Astrocyte (in vitro differentiated cells and primary cell): ENCODE measurements at regions not wholly inside any gene's neighbourhood (a gene's known extent, or its start where the extent isn't known, plus 50 kb on each side); places are given as distances from the start of the nearest gene placed in this dataset.

ENCODE experiments used
- DNase-seq: peaks from one replicate; pipeline ENCODE4 v3.0.0-alpha.2; 2010; ENCODE audit warnings: low read depth
- FAIRE-seq: peaks from 2 replicates; lab custom pipeline; 2011; peaks lifted over from hg19 to GRCh38; lab: Jason Lieb, UNC
- H2AFZ ChIP-seq: 2 replicates; pipeline ENCODE4 v1.6.0; 2012; ENCODE audit warnings: low read depth, low read length, inconsistent platforms
- H3K27ac ChIP-seq: 2 replicates; pipeline ENCODE4 v1.5.1; 2011; ENCODE audit warnings: low read depth, low read length, inconsistent platforms
- H3K27me3 ChIP-seq: 2 replicates; pipeline ENCODE4 v1.6.0; 2011; ENCODE audit warnings: low read length, inconsistent platforms; ENCODE audit not compliant: insufficient read depth
- H3K36me3 ChIP-seq: 2 replicates; pipeline ENCODE4 v1.5.1; 2011; ENCODE audit warnings: low read length, inconsistent platforms; ENCODE audit not compliant: insufficient read depth
- H3K4me1 ChIP-seq: 2 replicates; pipeline ENCODE4 v1.5.1; 2011; ENCODE audit warnings: low read length, inconsistent platforms; ENCODE audit not compliant: insufficient read depth
- H3K4me2 ChIP-seq: 2 replicates; pipeline ENCODE4 v1.6.0; 2012; ENCODE audit warnings: low read length, inconsistent platforms
- H3K4me3 ChIP-seq: 2 replicates; pipeline ENCODE4 v1.5.1; 2011; ENCODE audit warnings: low read depth, mild to moderate bottlenecking, low read length, inconsistent platforms; ENCODE audit not compliant: insufficient read depth
- H3K79me2 ChIP-seq: 2 replicates; pipeline ENCODE4 v1.6.0; 2012; ENCODE audit warnings: mild to moderate bottlenecking, low read length, inconsistent platforms; ENCODE audit not compliant: insufficient read depth
- H3K9ac ChIP-seq: 2 replicates; pipeline ENCODE4 v1.6.0; 2012; ENCODE audit warnings: mild to moderate bottlenecking, low read length, inconsistent platforms
- H3K9me3 ChIP-seq: 2 replicates; pipeline ENCODE4 v1.5.1; 2012; ENCODE audit warnings: low read depth, mild to moderate bottlenecking, low read length, inconsistent platforms; ENCODE audit not compliant: insufficient read depth
- H4K20me1 ChIP-seq: 2 replicates; pipeline ENCODE4 v1.6.0; 2012; ENCODE audit warnings: low read length, inconsistent platforms; ENCODE audit not compliant: insufficient read depth
- H3K27ac Mint-ChIP-seq: one replicate; pipeline ENCODE4 v1.8.0; 2021; ENCODE audit warnings: mild to moderate bottlenecking, mixed read lengths; ENCODE audit not compliant: unreplicated experiment
- H3K27me3 Mint-ChIP-seq: one replicate; pipeline ENCODE4 v1.8.0; 2021; ENCODE audit warnings: low read depth, mixed read lengths; ENCODE audit not compliant: unreplicated experiment
- H3K36me3 Mint-ChIP-seq: one replicate; pipeline ENCODE4 v1.8.0; 2021; ENCODE audit warnings: low read depth, mixed read lengths; ENCODE audit not compliant: unreplicated experiment
- H3K4me1 Mint-ChIP-seq: one replicate; pipeline ENCODE4 v1.8.0; 2021; ENCODE audit warnings: low read depth, mixed read lengths; ENCODE audit not compliant: unreplicated experiment
- H3K4me3 Mint-ChIP-seq: one replicate; pipeline ENCODE4 v1.8.0; 2021; ENCODE audit warnings: mild to moderate bottlenecking, moderate library complexity, mixed read lengths; ENCODE audit not compliant: unreplicated experiment
- H3K9me3 Mint-ChIP-seq: one replicate; pipeline ENCODE4 v1.8.0; 2021; ENCODE audit warnings: mild to moderate bottlenecking, mixed read lengths; ENCODE audit not compliant: unreplicated experiment
- EZH2 ChIP-seq: IDR thresholded peaks from 2 replicates; pipeline ENCODE4 v1.6.1; 2012; ENCODE audit warnings: mild to moderate bottlenecking, low read length, inconsistent platforms; ENCODE audit not compliant: insufficient read depth
- TF ChIP-seq, protein P1 (sequence below): IDR thresholded peaks from 2 replicates; pipeline ENCODE4 v1.5.1; 2011; ENCODE audit warnings: low read depth, mild to moderate bottlenecking, inconsistent platforms, low read length, moderate library complexity; ENCODE audit not compliant: insufficient read depth

- Mint-ChIP-seq H3K27me3 (no peaks in the 10 kb centered on the region), H3K4me1 (peaks cover 22% of the 10 kb centered on the region), H3K27ac (no peak overlapping the region), H3K4me3 (no peak overlapping the region), H3K9me3 (no peaks in the 10 kb centered on the region), H3K36me3 (no peaks in the 10 kb centered on the region)
- DNase-seq, result no peak
- no peaks in the 10 kb centered on the region for H3K36me3 ChIP-seq
- no peaks in the 10 kb centered on the region for H4K20me1 ChIP-seq
- no peaks in the 10 kb centered on the region for H3K79me2 ChIP-seq
- peak overlapping the region; percentile 73 for H3K9ac ChIP-seq
- H3K27me3 ChIP-seq, result no peaks in the 10 kb centered on the region
- no peak overlapping the region for H2AFZ ChIP-seq
- no peak for FAIRE-seq
- H3K4me1 ChIP-seq, result peaks cover 35% of the 10 kb centered on the region
- H3K4me2 ChIP-seq, result peak overlapping the region; percentile 73
- H3K9me3 ChIP-seq, result no peaks in the 10 kb centered on the region
- TF ChIP-seq, protein P1, sequence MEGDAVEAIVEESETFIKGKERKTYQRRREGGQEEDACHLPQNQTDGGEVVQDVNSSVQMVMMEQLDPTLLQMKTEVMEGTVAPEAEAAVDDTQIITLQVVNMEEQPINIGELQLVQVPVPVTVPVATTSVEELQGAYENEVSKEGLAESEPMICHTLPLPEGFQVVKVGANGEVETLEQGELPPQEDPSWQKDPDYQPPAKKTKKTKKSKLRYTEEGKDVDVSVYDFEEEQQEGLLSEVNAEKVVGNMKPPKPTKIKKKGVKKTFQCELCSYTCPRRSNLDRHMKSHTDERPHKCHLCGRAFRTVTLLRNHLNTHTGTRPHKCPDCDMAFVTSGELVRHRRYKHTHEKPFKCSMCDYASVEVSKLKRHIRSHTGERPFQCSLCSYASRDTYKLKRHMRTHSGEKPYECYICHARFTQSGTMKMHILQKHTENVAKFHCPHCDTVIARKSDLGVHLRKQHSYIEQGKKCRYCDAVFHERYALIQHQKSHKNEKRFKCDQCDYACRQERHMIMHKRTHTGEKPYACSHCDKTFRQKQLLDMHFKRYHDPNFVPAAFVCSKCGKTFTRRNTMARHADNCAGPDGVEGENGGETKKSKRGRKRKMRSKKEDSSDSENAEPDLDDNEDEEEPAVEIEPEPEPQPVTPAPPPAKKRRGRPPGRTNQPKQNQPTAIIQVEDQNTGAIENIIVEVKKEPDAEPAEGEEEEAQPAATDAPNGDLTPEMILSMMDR, result no peak
- no peak for TF ChIP-seq EZH2
- peak overlapping the region; percentile 91 for H3K27ac ChIP-seq
- no peak overlapping the region for H3K4me3 ChIP-seq
Measured at GRCh38 chr5:17114715-17115599, 102.5 kb upstream of the BASP1 start.

- Histone ChIP-seq H3K4me2 (no peak overlapping the region), H3K79me2 (no peaks in the 10 kb centered on the region), H3K4me1 (peaks cover 35% of the 10 kb centered on the region), H3K9me3 (no peaks in the 10 kb centered on the region), H3K27ac (no peak overlapping the region), H3K27me3 (no peaks in the 10 kb centered on the region), H4K20me1 (no peaks in the 10 kb centered on the region), H3K4me3 (no peak overlapping the region), H2AFZ (no peak overlapping the region), H3K36me3 (no peaks in the 10 kb centered on the region), H3K9ac (no peak overlapping the region)
- DNase-seq, result no peak
- no peak overlapping the region for H3K4me3 Mint-ChIP-seq
- no peak for FAIRE-seq
- no peak for TF ChIP-seq EZH2
- TF ChIP-seq, protein P1, result no peak
- no peak overlapping the region for H3K27ac Mint-ChIP-seq
- H3K36me3 Mint-ChIP-seq, result peaks cover 2% of the 10 kb centered on the region
- H3K9me3 Mint-ChIP-seq, result no peaks in the 10 kb centered on the region
- peaks cover 23% of the 10 kb centered on the region for H3K4me1 Mint-ChIP-seq
- H3K27me3 Mint-ChIP-seq, result no peaks in the 10 kb centered on the region
Measured at GRCh38 chr5:17115855-17116254, 101.6 kb upstream of the BASP1 start.

DNA sequence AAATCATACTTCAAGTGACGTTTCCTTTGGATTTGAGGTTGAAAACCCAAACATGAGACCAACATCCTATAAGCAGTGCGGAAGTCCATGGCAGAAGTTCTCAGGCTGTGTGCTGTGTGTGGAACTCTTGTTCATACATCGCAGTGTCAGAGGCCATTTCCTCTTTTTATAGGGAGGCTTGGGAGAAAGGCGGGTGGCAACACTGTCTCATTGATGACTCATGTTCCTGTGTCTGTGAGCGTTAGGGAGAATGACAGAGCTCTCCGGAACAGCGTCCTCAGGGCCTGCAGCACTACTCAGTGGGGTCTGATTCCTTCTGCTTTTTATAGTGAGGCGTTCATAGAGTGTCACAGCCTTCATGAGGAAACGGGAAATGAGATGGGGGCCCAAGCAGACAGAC lies 98.8 kb upstream of the BASP1 start:
- FAIRE-seq (peak; percentile 73), DNase-seq (peak; percentile 94)
- Mint-ChIP-seq H3K27me3 (no peaks in the 10 kb centered on the region), H3K9me3 (peaks cover 2% of the 10 kb centered on the region), H3K4me1 (peaks cover 24% of the 10 kb centered on the region), H3K36me3 (peaks cover 3% of the 10 kb centered on the region), H3K27ac (peak overlapping the region; percentile 96), H3K4me3 (peak overlapping the region; percentile 23)
- Histone ChIP-seq H3K36me3 (no peaks in the 10 kb centered on the region), H3K27me3 (no peaks in the 10 kb centered on the region), H3K9ac (peak overlapping the region; percentile 79), H3K9me3 (no peaks in the 10 kb centered on the region), H3K27ac (peak overlapping the region; percentile 87), H4K20me1 (no peaks in the 10 kb centered on the region), H3K4me1 (peaks cover 28% of the 10 kb centered on the region), H2AFZ (peak overlapping the region; percentile 42), H3K4me2 (peak overlapping the region; percentile 61), H3K79me2 (no peaks in the 10 kb centered on the region), H3K4me3 (no peak overlapping the region)
- TF ChIP-seq EZH2, result no peak
- TF ChIP-seq, protein P1, result no peak
